GM21447 (cell line): ENCODE measurements at regions not wholly inside any gene's neighbourhood (a gene's known extent, or its start where the extent isn't known, plus 50 kb on each side); places are given as distances from the start of the nearest gene placed in this dataset.

Experiments used
- ATAC-seq: cut with Tn5 transposase; IDR thresholded peaks from one replicate; pipeline ENCODE4 v1.9.1; 2021; ENCODE audit not compliant: unreplicated experiment

DNA sequence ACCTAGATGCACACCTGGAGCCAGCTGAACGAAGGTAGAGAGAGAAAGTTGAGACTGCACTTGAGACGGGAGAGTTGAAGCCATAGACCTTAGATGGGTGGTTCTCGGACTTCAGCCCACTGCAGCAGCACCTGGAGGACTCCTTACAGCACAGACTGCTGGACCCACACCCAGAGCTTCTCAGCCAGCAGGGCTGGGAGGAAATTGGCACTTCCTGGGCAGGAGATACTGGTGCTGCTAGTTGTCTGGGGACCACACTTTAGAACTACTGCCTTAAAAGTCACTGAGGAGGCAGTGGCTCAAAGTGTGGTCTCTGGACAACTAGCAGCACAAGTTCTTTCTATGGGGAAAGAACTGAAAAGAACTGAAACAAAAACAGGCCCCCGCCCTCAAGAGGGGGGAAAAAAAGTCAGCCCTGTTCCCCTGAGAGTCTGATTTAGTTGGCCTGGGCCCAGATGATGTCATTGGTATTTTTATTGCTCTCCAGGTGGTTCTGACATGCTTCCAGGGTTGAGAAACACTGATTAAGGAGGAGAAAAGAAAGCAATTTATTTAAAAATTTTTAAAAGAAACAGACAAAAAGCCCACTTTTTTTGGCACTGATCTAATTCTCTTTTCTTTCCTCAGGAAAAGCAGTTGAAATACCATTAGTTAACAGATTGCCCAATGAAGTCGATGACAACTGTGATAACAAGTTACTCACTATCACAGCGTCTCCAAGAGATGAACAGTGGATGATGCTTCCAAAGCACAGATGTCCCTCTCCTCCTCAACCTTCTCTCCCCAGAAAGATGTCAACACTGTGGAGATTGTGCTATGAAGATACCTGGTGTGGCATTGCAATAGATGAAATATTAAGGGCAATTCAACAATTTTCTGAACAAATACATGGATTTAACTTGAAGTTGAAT is 73.6 kb upstream of the ADAMTS16 start:
- no peak for ATAC-seq

- no peak for ATAC-seq
These were observed 70.3 kb upstream of the ADAMTS16 start for GRCh38 chr5:5069851-5070250.

- ATAC-seq: no peak
These were observed 68.6 kb upstream of the ADAMTS16 start for GRCh38 chr5:5071554-5071953.

DNA sequence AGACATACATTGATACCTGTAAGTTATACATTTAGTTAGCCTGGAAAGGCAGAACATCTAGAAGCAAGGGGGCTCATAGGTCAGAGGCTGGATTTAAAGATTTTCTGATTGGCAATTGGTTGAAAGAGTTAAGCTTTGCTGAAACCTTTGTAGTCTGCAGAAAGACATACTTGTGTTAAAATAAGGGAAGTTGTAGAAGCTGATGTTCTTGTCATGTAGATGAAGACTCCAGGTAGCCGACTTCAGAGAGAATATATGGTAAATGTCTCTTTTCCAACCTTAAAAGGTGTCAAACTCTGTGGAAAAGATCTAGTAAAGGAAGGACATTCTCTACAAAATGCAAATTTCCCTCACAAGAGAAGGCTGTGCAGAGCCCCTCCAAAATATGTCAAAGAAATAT is 62.9 kb upstream of the ADAMTS16 start:
- ATAC-seq: no peak

GRCh38 chr5:5078009-5078897 is 61.9 kb upstream of the ADAMTS16 start:
- no peak for ATAC-seq

- ATAC-seq: no peak
These were observed 60.3 kb upstream of the ADAMTS16 start for GRCh38 chr5:5079876-5080275.

- no peak for ATAC-seq
These were observed 59.3 kb upstream of the ADAMTS16 start for GRCh38 chr5:5080790-5081189.

DNA sequence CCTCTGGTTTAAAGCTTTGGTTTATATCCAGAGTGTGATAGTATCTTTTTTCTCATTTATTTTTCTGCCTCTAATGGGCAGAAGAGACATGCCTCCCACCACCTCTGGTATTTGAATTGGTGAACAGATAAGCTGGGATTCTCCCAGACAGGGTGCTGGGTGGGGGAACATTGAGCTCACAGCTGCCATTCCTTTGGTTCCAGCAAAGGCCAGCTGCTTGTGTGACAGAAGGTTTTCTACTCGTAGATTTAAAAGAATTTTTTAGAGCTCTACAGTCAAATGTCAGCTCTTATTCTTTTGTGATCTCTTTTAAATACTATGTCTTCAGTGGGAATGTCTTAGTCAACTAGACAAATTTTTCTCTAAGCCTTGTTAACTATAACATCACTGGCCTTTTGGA is 54.7 kb upstream of the ADAMTS16 start:
- no peak for ATAC-seq

GRCh38 chr5:5089895-5090649 is 50.1 kb upstream of the ADAMTS16 start:
- ATAC-seq: no peak
